Progenitor cell of endocrine pancreas (in vitro differentiated cells): ENCODE measurements at regions not wholly inside any gene's neighbourhood (a gene's known extent, or its start where the extent isn't known, plus 50 kb on each side); places are given as distances from the start of the nearest gene placed in this dataset.

Experiments used
- DNase-seq: peaks from one replicate; pipeline ENCODE4 v3.0.0; 2021; ENCODE audit warnings: low spot score; ENCODE audit not compliant: unreplicated experiment
- H3K27ac Mint-ChIP-seq: 2 replicates; pipeline ENCODE4 v1.8.0; 2021; ENCODE audit warnings: mild to moderate bottlenecking, moderate library complexity, mixed read lengths
- H3K27me3 Mint-ChIP-seq: 2 replicates; pipeline ENCODE4 v1.8.0; 2021; ENCODE audit warnings: mixed read lengths
- H3K36me3 Mint-ChIP-seq: 2 replicates; pipeline ENCODE4 v1.8.0; 2022; ENCODE audit warnings: mixed read lengths; ENCODE audit not compliant: insufficient read depth
- H3K4me1 Mint-ChIP-seq: 2 replicates; pipeline ENCODE4 v1.8.0; 2021; ENCODE audit warnings: low read depth, mixed read lengths
- H3K4me3 Mint-ChIP-seq: 2 replicates; pipeline ENCODE4 v1.8.0; 2021; ENCODE audit warnings: low read depth, mild to moderate bottlenecking, moderate library complexity, mixed read lengths
- H3K9me3 Mint-ChIP-seq: 2 replicates; pipeline ENCODE4 v1.8.0; 2021; ENCODE audit warnings: low read depth, mixed read lengths
- CTCF ChIP-seq: fragments of 200-600 bp; sonication (generic); IDR thresholded peaks from one replicate; pipeline ENCODE4 v1.5.0; 2021; ENCODE audit warnings: antibody characterized with exemption, mild to moderate bottlenecking; ENCODE audit not compliant: unreplicated experiment

GRCh38 chr7:134370135-134370534, 53.4 kb upstream of the SLC35B4 start:
- Mint-ChIP-seq H3K4me1 (peaks cover 22% of the 10 kb centered on the region), H3K36me3 (no peaks in the 10 kb centered on the region), H3K27ac (no peak overlapping the region), H3K27me3 (no peaks in the 10 kb centered on the region), H3K4me3 (no peak overlapping the region), H3K9me3 (peaks cover 6% of the 10 kb centered on the region)
- DNase-seq = no peak
- no peak for TF ChIP-seq CTCF

GRCh38 chr7:134368851-134369544, 52.3 kb upstream of the SLC35B4 start:
- Mint-ChIP-seq H3K27me3 (no peaks in the 10 kb centered on the region), H3K9me3 (peaks cover 6% of the 10 kb centered on the region), H3K36me3 (no peaks in the 10 kb centered on the region), H3K27ac (peak overlapping the region; percentile 85), H3K4me3 (peak overlapping the region; percentile 5), H3K4me1 (peaks cover 19% of the 10 kb centered on the region)
- TF ChIP-seq CTCF = no peak
- DNase-seq = no peak

- H3K27me3 Mint-ChIP-seq = no peaks in the 10 kb centered on the region
- no peak overlapping the region for H3K4me3 Mint-ChIP-seq
- no peak for TF ChIP-seq CTCF
- H3K27ac Mint-ChIP-seq = peak overlapping the region; percentile 16
- no peaks in the 10 kb centered on the region for H3K36me3 Mint-ChIP-seq
- H3K9me3 Mint-ChIP-seq = peaks cover 10% of the 10 kb centered on the region
- peaks cover 20% of the 10 kb centered on the region for H3K4me1 Mint-ChIP-seq
- no peak for DNase-seq
Measured at GRCh38 chr7:134367956-134368749, 51.4 kb upstream of the SLC35B4 start.
